Stomach (tissue), 4 donors: ENCODE measurements at regions not wholly inside any gene's neighbourhood (a gene's known extent, or its start where the extent isn't known, plus 50 kb on each side); places are given as distances from the start of the nearest gene placed in this dataset.

ENCODE experiments used
- EP300 ChIP-seq: sonication (generic); formaldehyde crosslinking; IDR thresholded peaks from one replicate; pipeline ENCODE4 v1.6.1; 2017; ENCODE audit warnings: antibody characterized with exemption
- POLR2AphosphoS5 ChIP-seq, 3 donors: sonication (generic); formaldehyde crosslinking; IDR thresholded peaks; one replicate each; pipeline ENCODE4 v1.6.1; 2016; ENCODE audit warnings: antibody characterized with exemption in 3 of 3

DNA sequence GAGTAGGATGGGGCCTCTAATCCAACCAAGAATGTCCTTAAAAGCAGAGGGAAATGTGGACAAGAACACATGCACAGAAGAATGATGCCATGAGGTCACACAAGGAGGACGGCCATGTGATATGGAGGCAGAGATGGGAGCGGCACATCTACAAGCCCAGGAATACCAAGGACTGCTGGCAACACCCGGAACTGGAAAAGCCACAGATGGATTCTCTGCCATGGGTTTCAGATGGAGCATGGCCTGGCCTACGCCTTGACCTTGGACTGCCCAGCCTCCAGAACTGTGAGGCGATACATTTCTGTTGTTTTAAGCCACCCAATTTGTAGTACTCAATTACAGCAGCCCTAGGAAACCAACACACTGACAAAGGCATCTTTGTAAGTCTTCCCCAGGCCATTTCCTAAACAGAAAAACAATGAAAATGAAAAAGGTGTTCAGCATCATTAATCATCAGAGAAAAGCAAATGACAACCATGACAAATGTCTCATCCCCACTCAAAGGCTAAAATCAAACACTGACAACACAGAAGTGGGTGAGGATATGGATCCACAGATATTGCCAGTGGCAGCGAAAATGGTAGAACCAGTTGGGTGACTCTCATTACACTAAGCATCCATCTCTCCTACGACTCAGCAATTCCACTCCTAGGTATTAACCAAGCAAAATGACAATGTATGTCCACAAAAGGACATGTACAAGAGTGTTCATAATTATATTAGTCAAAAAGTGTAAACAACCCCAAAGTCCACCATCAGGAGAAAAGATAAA, 76.9 kb upstream of the CNEP1R1 start:
- TF ChIP-seq EP300 (no peak), POLR2AphosphoS5 (IDR thresholded peaks at IDR 0.05) (no peak)
